Prostate gland (tissue), 2 donors: ENCODE measurements at regions not wholly inside any gene's neighbourhood (a gene's known extent, or its start where the extent isn't known, plus 50 kb on each side); places are given as distances from the start of the nearest gene placed in this dataset.

Source experiments
- CTCF ChIP-seq, 4 experiments: fragments of 200-600 bp in 2 of 4; fragments of 450-650 bp in 2 of 4; sonication (generic) in 2 of 4; IDR thresholded peaks; 1 replicate in 3 of 4; 2 replicates in 1 of 4; pipeline ENCODE4 v1.5.1; 2016 to 2019; ENCODE audit warnings: antibody characterized with exemption in 4 of 4, mild to moderate bottlenecking in 2 of 4, moderate library complexity in 2 of 4
- POLR2A ChIP-seq: fragments of 450-650 bp; IDR thresholded peaks from one replicate; pipeline ENCODE4 v1.6.1; 2016; ENCODE audit warnings: antibody characterized with exemption, mild to moderate bottlenecking
- POLR2AphosphoS5 ChIP-seq: sonication (generic); formaldehyde crosslinking; IDR thresholded peaks from one replicate; pipeline ENCODE4 v1.6.1; 2017; ENCODE audit warnings: antibody characterized with exemption

DNA sequence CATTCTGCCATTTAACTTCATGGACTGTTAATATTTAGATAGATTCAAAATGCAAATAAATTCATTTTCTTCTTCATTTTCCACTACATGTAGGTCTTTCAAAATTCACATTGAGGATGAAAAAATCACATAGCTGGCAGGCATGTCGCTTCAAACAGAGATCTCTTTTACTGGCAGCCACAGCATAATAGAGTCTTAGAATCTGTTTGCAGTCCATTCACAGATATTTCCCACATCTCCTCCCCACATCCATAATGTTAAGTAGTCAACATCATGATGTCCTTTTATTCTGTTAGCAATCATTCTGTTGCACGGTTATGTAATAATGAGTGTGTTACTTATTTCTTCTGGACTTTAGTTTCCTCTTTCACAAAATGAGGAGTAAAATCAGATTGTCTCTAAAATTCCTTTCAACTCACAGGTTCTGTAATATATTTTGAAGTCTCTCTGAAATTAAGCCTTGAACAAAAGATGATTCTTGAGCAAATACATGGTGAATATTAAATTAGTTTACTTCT, 257.5 kb upstream of the SNX7 start:
- TF ChIP-seq CTCF (IDR thresholded peaks at IDR 0.05) (no peak), POLR2A (no peak), POLR2AphosphoS5 (no peak)
